H1 (cell line): ENCODE measurements at regions not wholly inside any gene's neighbourhood (a gene's known extent, or its start where the extent isn't known, plus 50 kb on each side); places are given as distances from the start of the nearest gene placed in this dataset.

Experiments used
- CTCF ChIP-seq, 3 experiments: IDR thresholded peaks; 1 replicate in 2 of 3; 2 replicates in 1 of 3; pipeline versions ENCODE4 v1.5.1 to v1.6.1; 2011; ENCODE audit warnings: low read length in 3 of 3, mild to moderate bottlenecking in 3 of 3, inconsistent platforms in 2 of 3, low read depth in 1 of 3, moderate library complexity in 1 of 3; ENCODE audit not compliant: insufficient read depth in 1 of 3; ENCODE audit errors: control extremely low read depth in 1 of 3
- EGR1 ChIP-seq: IDR thresholded peaks from 2 replicates; pipeline ENCODE4 v1.6.1; 2011; ENCODE audit warnings: low read depth, low read length, borderline replicate concordance
- POLR2AphosphoS5 ChIP-seq: IDR thresholded peaks from 2 replicates; pipeline ENCODE4 v1.6.1; 2011; ENCODE audit warnings: low read depth, low read length
- RXRA ChIP-seq: IDR thresholded peaks from 2 replicates; pipeline ENCODE4 v1.6.1; 2011; ENCODE audit warnings: low read depth, mild to moderate bottlenecking, low read length, moderate library complexity; ENCODE audit not compliant: insufficient read depth
- SP1 ChIP-seq: IDR thresholded peaks from 2 replicates; pipeline ENCODE4 v1.6.1; 2011; ENCODE audit warnings: low read depth, low read length

GRCh38 chr9:18398038-18398437 lies 75.9 kb upstream of the ADAMTSL1 start:
- TF ChIP-seq POLR2AphosphoS5 = no peak
- TF ChIP-seq CTCF (IDR thresholded peaks at IDR 0.05; ENCODE audit: control extremely low read depth in 1 of 3, insufficient read depth in 1 of 3, low read depth in 1 of 3, low read length in 3 of 3) = no peak
- TF ChIP-seq SP1 = no peak
- no peak for TF ChIP-seq RXRA
- TF ChIP-seq EGR1 = no peak
